ENCODE measurements at regions not wholly inside any gene's neighbourhood (a gene's known extent, or its start where the extent isn't known, plus 50 kb on each side); places are given as distances from the start of the nearest gene placed in this dataset.

- H2BK15ac ChIP-seq (ENCODE audit: low read length): no peak overlapping the region
- H4K8ac ChIP-seq (ENCODE audit: low read depth, low read length): no peak overlapping the region
- H2BK5ac ChIP-seq (ENCODE audit: low read length): no peak overlapping the region
- no peak for DNase-seq (ENCODE audit: low spot score)
- H2AFZ ChIP-seq (ENCODE audit: low read length): no peak overlapping the region
- H2BK12ac ChIP-seq (ENCODE audit: low read length): no peak overlapping the region
- H4K91ac ChIP-seq (ENCODE audit: low read depth, low read length, poor library complexity): no peak overlapping the region
- no peak overlapping the region for H3K18ac ChIP-seq (ENCODE audit: low read length)
- H3K9ac ChIP-seq (ENCODE audit: low read depth, low read length, poor library complexity): no peak overlapping the region
- peaks cover 23 to 94% of the 10 kb centered on the region in 2 donors for H3K36me3 ChIP-seq (replicated peaks in 1 of 2; ENCODE audit: control insufficient read depth in 2 of 2, insufficient read depth in 2 of 2, low read length in 2 of 2)
- no peaks in the 10 kb centered on the region for H3K79me1 ChIP-seq (ENCODE audit: low read depth, low read length)
- no peak overlapping the region for H3K27ac ChIP-seq (replicated peaks; ENCODE audit: low read length)
- H3K23ac ChIP-seq (ENCODE audit: low read depth, low read length, poor library complexity): no peak overlapping the region
- no peak overlapping the region for H3K4me3 ChIP-seq (ENCODE audit: low read length in 2 of 2)
- 100% methylated on average over 1 of the region's 1 CpG; no CpG with 5 or more reads in 1 of the 2 donors for WGBS, 2 donors (ENCODE audit: extremely low coverage in 2 of 2, insufficient read length in 2 of 2, insufficient replicate concordance in 1 of 2)
- H2BK120ac ChIP-seq (ENCODE audit: low read depth, low read length): no peak overlapping the region
- H3K4me2 ChIP-seq (ENCODE audit: insufficient read depth, low read length, poor library complexity, severe bottlenecking): no peak overlapping the region
- H3K9me3 ChIP-seq (replicated peaks in 1 of 2; ENCODE audit: control insufficient read depth in 2 of 2, insufficient read depth in 1 of 2, low read depth in 1 of 2, low read length in 2 of 2): peaks cover 11 to 22% of the 10 kb centered on the region in 2 donors
- no peaks in the 10 kb centered on the region for H3K4me1 ChIP-seq (ENCODE audit: control insufficient read depth in 2 of 2, insufficient read depth in 1 of 2, low read depth in 1 of 2, low read length in 2 of 2)
- H3K27me3 ChIP-seq (ENCODE audit: control insufficient read depth in 3 of 3, insufficient read depth in 3 of 3, low read depth in 1 of 3, low read length in 3 of 3): no peaks in the 10 kb centered on the region
- no peak overlapping the region for H3K14ac ChIP-seq (ENCODE audit: low read length)
- H3K4ac ChIP-seq (ENCODE audit: low read length): no peak overlapping the region
- no peak overlapping the region for H2AK5ac ChIP-seq (ENCODE audit: low read depth, low read length)
Measured at GRCh38 chr9:92232190-92232589, 61.3 kb downstream of the IARS1 start.

- no peaks in the 10 kb centered on the region for H3K27me3 ChIP-seq (ENCODE audit: control insufficient read depth in 3 of 3, insufficient read depth in 3 of 3, low read depth in 1 of 3, low read length in 3 of 3)
- no peak overlapping the region for H4K91ac ChIP-seq (ENCODE audit: low read depth, low read length, poor library complexity)
- H2AK5ac ChIP-seq (ENCODE audit: low read depth, low read length): no peak overlapping the region
- no peak overlapping the region for H3K14ac ChIP-seq (ENCODE audit: low read length)
- DNase-seq (ENCODE audit: low spot score): no peak
- H3K4me3 ChIP-seq (ENCODE audit: low read length in 2 of 2): no peak overlapping the region
- H2BK12ac ChIP-seq (ENCODE audit: low read length): no peak overlapping the region
- no peak overlapping the region for H3K9ac ChIP-seq (ENCODE audit: low read depth, low read length, poor library complexity)
- no peak overlapping the region for H4K8ac ChIP-seq (ENCODE audit: low read depth, low read length)
- no peak overlapping the region for H3K23ac ChIP-seq (ENCODE audit: low read depth, low read length, poor library complexity)
- no peak overlapping the region for H3K18ac ChIP-seq (ENCODE audit: low read length)
- no peaks in the 10 kb centered on the region for H3K4me1 ChIP-seq (ENCODE audit: control insufficient read depth in 2 of 2, insufficient read depth in 1 of 2, low read depth in 1 of 2, low read length in 2 of 2)
- no peak overlapping the region for H3K4ac ChIP-seq (ENCODE audit: low read length)
- H2BK5ac ChIP-seq (ENCODE audit: low read length): no peak overlapping the region
- no peak overlapping the region for H2BK120ac ChIP-seq (ENCODE audit: low read depth, low read length)
- no peak overlapping the region for H3K4me2 ChIP-seq (ENCODE audit: insufficient read depth, low read length, poor library complexity, severe bottlenecking)
- H3K79me1 ChIP-seq (ENCODE audit: low read depth, low read length): no peaks in the 10 kb centered on the region
- no CpG with 5 or more reads among the region's 2 CpGs for WGBS, 2 donors (ENCODE audit: extremely low coverage in 2 of 2, insufficient read length in 2 of 2, insufficient replicate concordance in 1 of 2)
- no peak overlapping the region for H2BK15ac ChIP-seq (ENCODE audit: low read length)
- no peak overlapping the region for H2AFZ ChIP-seq (ENCODE audit: low read length)
- H3K9me3 ChIP-seq (replicated peaks in 1 of 2; ENCODE audit: control insufficient read depth in 2 of 2, insufficient read depth in 1 of 2, low read depth in 1 of 2, low read length in 2 of 2): peaks cover 13 to 22% of the 10 kb centered on the region in 2 donors
- H3K27ac ChIP-seq (replicated peaks; ENCODE audit: low read length): no peak overlapping the region
- H3K36me3 ChIP-seq (replicated peaks in 1 of 2; ENCODE audit: control insufficient read depth in 2 of 2, insufficient read depth in 2 of 2, low read length in 2 of 2): peaks cover 25 to 89% of the 10 kb centered on the region in 2 donors
Measured at GRCh38 chr9:92228628-92229027, 64.9 kb downstream of the IARS1 start.

DNA sequence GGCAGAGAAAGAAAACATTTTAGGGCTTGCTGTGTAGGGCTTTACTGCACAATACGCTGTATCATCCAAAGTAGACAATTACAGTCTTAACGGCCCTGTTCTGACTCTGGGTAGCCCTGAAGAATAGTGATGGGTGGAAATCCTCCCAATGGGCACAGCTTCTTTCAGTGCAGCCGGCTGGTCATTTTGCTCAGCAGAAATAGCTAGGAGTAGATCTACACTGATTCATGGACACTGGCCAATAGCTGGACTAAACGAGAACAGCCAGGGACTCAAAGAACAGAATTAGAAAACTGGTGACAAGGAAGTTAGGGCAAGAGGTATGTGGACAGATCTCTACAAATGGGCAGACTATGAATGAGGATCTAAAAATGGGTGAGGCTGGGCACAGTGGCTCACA is 69.3 kb downstream of the IARS1 start:
- DNase-seq (ENCODE audit: low spot score): no peak
- Histone ChIP-seq H3K4me3 (ENCODE audit: low read length in 2 of 2) (no peak overlapping the region), H2BK12ac (ENCODE audit: low read length) (no peak overlapping the region), H2AFZ (ENCODE audit: low read length) (no peak overlapping the region), H3K4ac (ENCODE audit: low read length) (no peak overlapping the region), H3K36me3 (replicated peaks in 1 of 2; ENCODE audit: control insufficient read depth in 2 of 2, insufficient read depth in 2 of 2, low read length in 2 of 2) (peaks cover 36 to 78% of the 10 kb centered on the region in 2 donors), H3K9ac (ENCODE audit: low read depth, low read length, poor library complexity) (no peak overlapping the region), H3K18ac (ENCODE audit: low read length) (no peak overlapping the region), H2BK15ac (ENCODE audit: low read length) (no peak overlapping the region), H4K8ac (ENCODE audit: low read depth, low read length) (no peak overlapping the region), H4K91ac (ENCODE audit: low read depth, low read length, poor library complexity) (no peak overlapping the region), H2AK5ac (ENCODE audit: low read depth, low read length) (no peak overlapping the region), H3K79me1 (ENCODE audit: low read depth, low read length) (no peaks in the 10 kb centered on the region), H3K27ac (replicated peaks; ENCODE audit: low read length) (no peak overlapping the region), H2BK5ac (ENCODE audit: low read length) (no peak overlapping the region), H3K27me3 (ENCODE audit: control insufficient read depth in 3 of 3, insufficient read depth in 3 of 3, low read depth in 1 of 3, low read length in 3 of 3) (no peaks in the 10 kb centered on the region), H3K9me3 (replicated peaks in 1 of 2; ENCODE audit: control insufficient read depth in 2 of 2, insufficient read depth in 1 of 2, low read depth in 1 of 2, low read length in 2 of 2) (peaks cover 11 to 19% of the 10 kb centered on the region in 2 donors), H3K23ac (ENCODE audit: low read depth, low read length, poor library complexity) (no peak overlapping the region), H3K4me2 (ENCODE audit: insufficient read depth, low read length, poor library complexity, severe bottlenecking) (no peak overlapping the region), H2BK120ac (ENCODE audit: low read depth, low read length) (no peak overlapping the region), H3K14ac (ENCODE audit: low read length) (no peak overlapping the region), H3K4me1 (ENCODE audit: control insufficient read depth in 2 of 2, insufficient read depth in 1 of 2, low read depth in 1 of 2, low read length in 2 of 2) (no peaks in the 10 kb centered on the region)
- WGBS, 2 donors (ENCODE audit: extremely low coverage in 2 of 2, insufficient read length in 2 of 2, insufficient replicate concordance in 1 of 2): no CpG with 5 or more reads among the region's 4 CpGs

GRCh38 chr9:92223758-92224157 is 69.7 kb downstream of the IARS1 start:
- H3K36me3 ChIP-seq (replicated peaks in 1 of 2; ENCODE audit: control insufficient read depth in 2 of 2, insufficient read depth in 2 of 2, low read length in 2 of 2): peaks cover 34 to 74% of the 10 kb centered on the region in 2 donors
- DNase-seq (ENCODE audit: low spot score): no peak

More at GRCh38 chr9:92223758-92224157, 69.7 kb downstream of the IARS1 start:
- H3K4ac ChIP-seq (ENCODE audit: low read length): no peak overlapping the region
- no peak overlapping the region for H3K27ac ChIP-seq (replicated peaks; ENCODE audit: low read length)
- H2BK120ac ChIP-seq (ENCODE audit: low read depth, low read length): no peak overlapping the region
- no peak overlapping the region for H3K23ac ChIP-seq (ENCODE audit: low read depth, low read length, poor library complexity)
- H3K9ac ChIP-seq (ENCODE audit: low read depth, low read length, poor library complexity): no peak overlapping the region
- H2AFZ ChIP-seq (ENCODE audit: low read length): no peak overlapping the region
- no peaks in the 10 kb centered on the region for H3K27me3 ChIP-seq (ENCODE audit: control insufficient read depth in 3 of 3, insufficient read depth in 3 of 3, low read depth in 1 of 3, low read length in 3 of 3)
- H2BK5ac ChIP-seq (ENCODE audit: low read length): no peak overlapping the region
- H3K9me3 ChIP-seq (replicated peaks in 1 of 2; ENCODE audit: control insufficient read depth in 2 of 2, insufficient read depth in 1 of 2, low read depth in 1 of 2, low read length in 2 of 2): peaks cover 9 to 17% of the 10 kb centered on the region in 2 donors
- H2BK12ac ChIP-seq (ENCODE audit: low read length): no peak overlapping the region
- no peak overlapping the region for H4K8ac ChIP-seq (ENCODE audit: low read depth, low read length)
- H3K4me2 ChIP-seq (ENCODE audit: insufficient read depth, low read length, poor library complexity, severe bottlenecking): no peak overlapping the region
- no peak overlapping the region for H3K14ac ChIP-seq (ENCODE audit: low read length)
- no peak overlapping the region for H2AK5ac ChIP-seq (ENCODE audit: low read depth, low read length)
- H4K91ac ChIP-seq (ENCODE audit: low read depth, low read length, poor library complexity): no peak overlapping the region
- H3K79me1 ChIP-seq (ENCODE audit: low read depth, low read length): no peaks in the 10 kb centered on the region
- WGBS, 2 donors (ENCODE audit: extremely low coverage in 2 of 2, insufficient read length in 2 of 2, insufficient replicate concordance in 1 of 2): no CpG with 5 or more reads among the region's 2 CpGs
- H2BK15ac ChIP-seq (ENCODE audit: low read length): no peak overlapping the region
- no peak overlapping the region for H3K4me3 ChIP-seq (ENCODE audit: low read length in 2 of 2)
- H3K4me1 ChIP-seq (ENCODE audit: control insufficient read depth in 2 of 2, insufficient read depth in 1 of 2, low read depth in 1 of 2, low read length in 2 of 2): no peaks in the 10 kb centered on the region
- no peak overlapping the region for H3K18ac ChIP-seq (ENCODE audit: low read length)

Measured in neuronal stem cell (in vitro differentiated cells).